Astrocyte (in vitro differentiated cells and primary cell): ENCODE measurements at regions not wholly inside any gene's neighbourhood (a gene's known extent, or its start where the extent isn't known, plus 50 kb on each side); places are given as distances from the start of the nearest gene placed in this dataset.

Source experiments
- DNase-seq: peaks from one replicate; pipeline ENCODE4 v3.0.0-alpha.2; 2010; ENCODE audit warnings: low read depth
- FAIRE-seq: peaks from 2 replicates; lab custom pipeline; 2011; peaks lifted over from hg19 to GRCh38; lab: Jason Lieb, UNC
- H2AFZ ChIP-seq: 2 replicates; pipeline ENCODE4 v1.6.0; 2012; ENCODE audit warnings: low read depth, low read length, inconsistent platforms
- H3K27ac ChIP-seq: 2 replicates; pipeline ENCODE4 v1.5.1; 2011; ENCODE audit warnings: low read depth, low read length, inconsistent platforms
- H3K27me3 ChIP-seq: 2 replicates; pipeline ENCODE4 v1.6.0; 2011; ENCODE audit warnings: low read length, inconsistent platforms; ENCODE audit not compliant: insufficient read depth
- H3K36me3 ChIP-seq: 2 replicates; pipeline ENCODE4 v1.5.1; 2011; ENCODE audit warnings: low read length, inconsistent platforms; ENCODE audit not compliant: insufficient read depth
- H3K4me1 ChIP-seq: 2 replicates; pipeline ENCODE4 v1.5.1; 2011; ENCODE audit warnings: low read length, inconsistent platforms; ENCODE audit not compliant: insufficient read depth
- H3K4me2 ChIP-seq: 2 replicates; pipeline ENCODE4 v1.6.0; 2012; ENCODE audit warnings: low read length, inconsistent platforms
- H3K4me3 ChIP-seq: 2 replicates; pipeline ENCODE4 v1.5.1; 2011; ENCODE audit warnings: low read depth, mild to moderate bottlenecking, low read length, inconsistent platforms; ENCODE audit not compliant: insufficient read depth
- H3K79me2 ChIP-seq: 2 replicates; pipeline ENCODE4 v1.6.0; 2012; ENCODE audit warnings: mild to moderate bottlenecking, low read length, inconsistent platforms; ENCODE audit not compliant: insufficient read depth
- H3K9ac ChIP-seq: 2 replicates; pipeline ENCODE4 v1.6.0; 2012; ENCODE audit warnings: mild to moderate bottlenecking, low read length, inconsistent platforms
- H3K9me3 ChIP-seq: 2 replicates; pipeline ENCODE4 v1.5.1; 2012; ENCODE audit warnings: low read depth, mild to moderate bottlenecking, low read length, inconsistent platforms; ENCODE audit not compliant: insufficient read depth
- H4K20me1 ChIP-seq: 2 replicates; pipeline ENCODE4 v1.6.0; 2012; ENCODE audit warnings: low read length, inconsistent platforms; ENCODE audit not compliant: insufficient read depth
- H3K27ac Mint-ChIP-seq: one replicate; pipeline ENCODE4 v1.8.0; 2021; ENCODE audit warnings: mild to moderate bottlenecking, mixed read lengths; ENCODE audit not compliant: unreplicated experiment
- H3K27me3 Mint-ChIP-seq: one replicate; pipeline ENCODE4 v1.8.0; 2021; ENCODE audit warnings: low read depth, mixed read lengths; ENCODE audit not compliant: unreplicated experiment
- H3K36me3 Mint-ChIP-seq: one replicate; pipeline ENCODE4 v1.8.0; 2021; ENCODE audit warnings: low read depth, mixed read lengths; ENCODE audit not compliant: unreplicated experiment
- H3K4me1 Mint-ChIP-seq: one replicate; pipeline ENCODE4 v1.8.0; 2021; ENCODE audit warnings: low read depth, mixed read lengths; ENCODE audit not compliant: unreplicated experiment
- H3K4me3 Mint-ChIP-seq: one replicate; pipeline ENCODE4 v1.8.0; 2021; ENCODE audit warnings: mild to moderate bottlenecking, moderate library complexity, mixed read lengths; ENCODE audit not compliant: unreplicated experiment
- H3K9me3 Mint-ChIP-seq: one replicate; pipeline ENCODE4 v1.8.0; 2021; ENCODE audit warnings: mild to moderate bottlenecking, mixed read lengths; ENCODE audit not compliant: unreplicated experiment
- EZH2 ChIP-seq: IDR thresholded peaks from 2 replicates; pipeline ENCODE4 v1.6.1; 2012; ENCODE audit warnings: mild to moderate bottlenecking, low read length, inconsistent platforms; ENCODE audit not compliant: insufficient read depth
- TF ChIP-seq, protein P1 (sequence below): IDR thresholded peaks from 2 replicates; pipeline ENCODE4 v1.5.1; 2011; ENCODE audit warnings: low read depth, mild to moderate bottlenecking, inconsistent platforms, low read length, moderate library complexity; ENCODE audit not compliant: insufficient read depth

DNA sequence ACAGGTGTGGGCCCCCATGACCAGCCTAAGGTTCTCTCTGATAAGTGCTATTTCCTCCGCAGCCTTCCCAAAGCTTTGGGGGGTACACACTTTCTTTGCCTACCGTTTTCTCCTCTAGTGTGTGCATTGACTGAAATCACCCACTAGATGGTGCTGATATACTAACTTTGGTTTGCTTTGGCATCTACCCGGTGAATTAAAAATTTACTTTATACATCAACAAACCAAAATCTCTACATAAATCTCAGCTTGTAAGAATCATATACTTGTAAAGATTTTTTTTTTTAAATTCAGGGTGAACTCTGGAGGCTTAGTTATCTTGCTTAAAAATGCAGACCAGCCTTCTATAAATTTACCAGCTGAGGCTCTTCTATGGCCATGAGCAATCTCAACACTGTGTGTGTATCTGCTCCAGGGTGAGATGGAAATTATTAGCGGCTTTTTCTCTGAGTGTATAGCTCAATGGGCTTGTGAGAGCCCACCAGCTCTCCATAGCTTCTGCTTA is 475.7 kb upstream of the TNC start:
- Histone ChIP-seq H3K36me3 (no peaks in the 10 kb centered on the region), H3K9ac (peak overlapping the region; percentile 82), H3K4me1 (peaks cover 63% of the 10 kb centered on the region), H3K9me3 (no peaks in the 10 kb centered on the region), H3K4me2 (no peak overlapping the region), H3K4me3 (no peak overlapping the region), H4K20me1 (no peaks in the 10 kb centered on the region), H2AFZ (no peak overlapping the region), H3K27me3 (no peaks in the 10 kb centered on the region), H3K79me2 (no peaks in the 10 kb centered on the region), H3K27ac (peak overlapping the region; percentile 94)
- DNase-seq: no peak
- H3K27ac Mint-ChIP-seq: peak overlapping the region; percentile 99
- no peaks in the 10 kb centered on the region for H3K36me3 Mint-ChIP-seq
- H3K27me3 Mint-ChIP-seq: no peaks in the 10 kb centered on the region
- H3K9me3 Mint-ChIP-seq: peaks cover 8% of the 10 kb centered on the region
- H3K4me3 Mint-ChIP-seq: no peak overlapping the region
- no peak for TF ChIP-seq EZH2
- TF ChIP-seq, protein P1, sequence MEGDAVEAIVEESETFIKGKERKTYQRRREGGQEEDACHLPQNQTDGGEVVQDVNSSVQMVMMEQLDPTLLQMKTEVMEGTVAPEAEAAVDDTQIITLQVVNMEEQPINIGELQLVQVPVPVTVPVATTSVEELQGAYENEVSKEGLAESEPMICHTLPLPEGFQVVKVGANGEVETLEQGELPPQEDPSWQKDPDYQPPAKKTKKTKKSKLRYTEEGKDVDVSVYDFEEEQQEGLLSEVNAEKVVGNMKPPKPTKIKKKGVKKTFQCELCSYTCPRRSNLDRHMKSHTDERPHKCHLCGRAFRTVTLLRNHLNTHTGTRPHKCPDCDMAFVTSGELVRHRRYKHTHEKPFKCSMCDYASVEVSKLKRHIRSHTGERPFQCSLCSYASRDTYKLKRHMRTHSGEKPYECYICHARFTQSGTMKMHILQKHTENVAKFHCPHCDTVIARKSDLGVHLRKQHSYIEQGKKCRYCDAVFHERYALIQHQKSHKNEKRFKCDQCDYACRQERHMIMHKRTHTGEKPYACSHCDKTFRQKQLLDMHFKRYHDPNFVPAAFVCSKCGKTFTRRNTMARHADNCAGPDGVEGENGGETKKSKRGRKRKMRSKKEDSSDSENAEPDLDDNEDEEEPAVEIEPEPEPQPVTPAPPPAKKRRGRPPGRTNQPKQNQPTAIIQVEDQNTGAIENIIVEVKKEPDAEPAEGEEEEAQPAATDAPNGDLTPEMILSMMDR: peak; percentile 89
- peak; percentile 67 for FAIRE-seq
- H3K4me1 Mint-ChIP-seq: peaks cover 77% of the 10 kb centered on the region

GRCh38 chr9:115594557-115594956 is 476.6 kb upstream of the TNC start:
- H3K4me1 Mint-ChIP-seq: peaks cover 82% of the 10 kb centered on the region
- Histone ChIP-seq H3K36me3 (no peaks in the 10 kb centered on the region), H3K4me3 (no peak overlapping the region), H3K79me2 (no peaks in the 10 kb centered on the region), H4K20me1 (no peaks in the 10 kb centered on the region), H3K9ac (peak overlapping the region; percentile 82), H3K27ac (peak overlapping the region; percentile 94), H3K4me1 (peaks cover 61% of the 10 kb centered on the region), H3K27me3 (no peaks in the 10 kb centered on the region), H3K9me3 (no peaks in the 10 kb centered on the region), H2AFZ (no peak overlapping the region), H3K4me2 (no peak overlapping the region)
- H3K27me3 Mint-ChIP-seq: no peaks in the 10 kb centered on the region
- peaks cover 2% of the 10 kb centered on the region for H3K9me3 Mint-ChIP-seq
- peak; percentile 39 for FAIRE-seq
- no peak for TF ChIP-seq EZH2
- TF ChIP-seq, protein P1: no peak
- H3K27ac Mint-ChIP-seq: peak overlapping the region; percentile 99
- H3K36me3 Mint-ChIP-seq: no peaks in the 10 kb centered on the region
- no peak overlapping the region for H3K4me3 Mint-ChIP-seq
- DNase-seq: no peak

- H4K20me1 ChIP-seq: no peaks in the 10 kb centered on the region
- H3K4me1 ChIP-seq: peaks cover 49% of the 10 kb centered on the region
- peak overlapping the region; percentile 99 for H3K27ac Mint-ChIP-seq
- H3K27me3 Mint-ChIP-seq: no peaks in the 10 kb centered on the region
- H3K79me2 ChIP-seq: no peaks in the 10 kb centered on the region
- DNase-seq (peak; percentile 95), FAIRE-seq (peak; percentile 96)
- H3K4me3 ChIP-seq: peak overlapping the region; percentile 50
- H3K4me3 Mint-ChIP-seq: peak overlapping the region; percentile 42
- no peaks in the 10 kb centered on the region for H3K36me3 Mint-ChIP-seq
- peak overlapping the region; percentile 82 for H3K9ac ChIP-seq
- no peak for TF ChIP-seq EZH2
- TF ChIP-seq, protein P1: no peak
- H2AFZ ChIP-seq: no peak overlapping the region
- H3K9me3 Mint-ChIP-seq: no peaks in the 10 kb centered on the region
- H3K27ac ChIP-seq: peak overlapping the region; percentile 94
- no peaks in the 10 kb centered on the region for H3K36me3 ChIP-seq
- H3K27me3 ChIP-seq: no peaks in the 10 kb centered on the region
- peak overlapping the region; percentile 82 for H3K4me2 ChIP-seq
- no peaks in the 10 kb centered on the region for H3K9me3 ChIP-seq
- H3K4me1 Mint-ChIP-seq: peaks cover 71% of the 10 kb centered on the region
Measured at GRCh38 chr9:115596021-115596745, 478.2 kb upstream of the TNC start.
